IMR-90 (cell line): ENCODE measurements at regions not wholly inside any gene's neighbourhood (a gene's known extent, or its start where the extent isn't known, plus 50 kb on each side); places are given as distances from the start of the nearest gene placed in this dataset.

ENCODE experiments used
- BHLHE40 ChIP-seq: fragments of 150-350 bp; IDR thresholded peaks from 2 replicates; pipeline ENCODE4 v1.6.1; 2016; ENCODE audit warnings: mild to moderate bottlenecking, low read depth, low read length
- CTCF ChIP-seq: conservative IDR thresholded peaks from 2 replicates; pipeline ENCODE4 v1.5.1; 2012; ENCODE audit warnings: mild to moderate bottlenecking, low read depth, low read length, improper control_type of control experiment
- ELK1 ChIP-seq: fragments of 150-350 bp; IDR thresholded peaks from 2 replicates; pipeline ENCODE4 v1.6.1; 2016; ENCODE audit warnings: low read depth, mild to moderate bottlenecking, low read length, moderate library complexity, borderline replicate concordance
- MXI1 ChIP-seq: IDR thresholded peaks from 2 replicates; pipeline ENCODE4 v1.6.1; 2012; ENCODE audit warnings: low read depth, mild to moderate bottlenecking, low read length, moderate library complexity, borderline replicate concordance
- NFE2L2 ChIP-seq: fragments of 150-350 bp; IDR thresholded peaks from 2 replicates; pipeline ENCODE4 v1.6.1; 2016; ENCODE audit warnings: low read depth, mild to moderate bottlenecking, low read length
- POLR2A ChIP-seq: IDR thresholded peaks from 2 replicates; pipeline ENCODE4 v1.6.1; 2012; ENCODE audit warnings: mild to moderate bottlenecking, low read depth, low read length
- RAD21 ChIP-seq: IDR thresholded peaks from 2 replicates; pipeline ENCODE4 v1.6.1; 2012; ENCODE audit warnings: low read length, improper control_type of control experiment

DNA sequence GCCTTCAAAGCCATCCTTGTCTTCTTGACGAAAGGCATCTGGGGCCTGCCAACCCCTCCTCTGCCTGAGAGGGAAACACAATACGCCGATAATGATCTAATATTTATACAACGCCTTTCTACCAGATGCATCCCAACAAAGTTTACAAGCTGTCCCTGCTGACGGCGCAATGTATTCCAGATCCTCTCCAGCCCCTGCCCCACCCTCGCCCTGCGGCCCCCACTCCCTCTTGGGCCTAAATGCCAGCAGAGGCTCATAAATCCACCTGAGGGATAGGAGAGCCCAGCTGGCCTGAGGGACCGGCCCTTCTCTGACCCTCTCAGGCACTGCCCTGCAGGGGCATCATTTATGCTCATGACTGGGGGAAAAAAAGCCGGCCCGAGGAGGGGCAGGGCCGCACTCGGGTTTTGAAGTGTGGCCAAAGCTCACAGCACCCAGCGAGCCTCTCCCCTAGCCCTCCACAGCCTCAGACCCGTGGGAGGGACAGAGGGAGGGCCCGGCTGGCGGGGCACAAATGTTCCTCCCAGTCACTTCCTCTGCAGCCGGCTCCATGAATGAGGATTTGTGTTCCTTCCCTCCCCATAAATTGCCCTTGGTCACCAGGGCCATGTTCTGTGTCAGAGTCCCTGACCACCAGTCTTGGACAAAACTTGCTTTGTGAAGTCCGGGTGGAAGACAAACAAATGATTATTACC is 140.3 kb downstream of the FOXD2 start:
- TF ChIP-seq CTCF, result no peak
- no peak for TF ChIP-seq POLR2A
- no peak for TF ChIP-seq ELK1
- no peak for TF ChIP-seq MXI1
- TF ChIP-seq NFE2L2, result no peak
- TF ChIP-seq RAD21, result no peak
- TF ChIP-seq BHLHE40, result no peak
